HFF-Myc (cell line): ENCODE measurements at regions not wholly inside any gene's neighbourhood (a gene's known extent, or its start where the extent isn't known, plus 50 kb on each side); places are given as distances from the start of the nearest gene placed in this dataset.

ENCODE experiments used
- DNase-seq: peaks from one replicate; pipeline ENCODE4 v3.0.0-alpha.2; 2011; ENCODE audit warnings: low read depth; ENCODE audit errors: extremely low read depth
- H3K4me3 ChIP-seq: replicated peaks from 2 replicates; pipeline ENCODE4 v1.5.1; 2011; ENCODE audit warnings: low read depth, mild to moderate bottlenecking, control low read depth, low read length
- TF ChIP-seq, protein P1 (sequence below): IDR thresholded peaks from 2 replicates; pipeline ENCODE4 v1.5.1; 2012; ENCODE audit warnings: mild to moderate bottlenecking, low read depth, low read length, control low read depth; ENCODE audit errors: missing control alignments

DNA sequence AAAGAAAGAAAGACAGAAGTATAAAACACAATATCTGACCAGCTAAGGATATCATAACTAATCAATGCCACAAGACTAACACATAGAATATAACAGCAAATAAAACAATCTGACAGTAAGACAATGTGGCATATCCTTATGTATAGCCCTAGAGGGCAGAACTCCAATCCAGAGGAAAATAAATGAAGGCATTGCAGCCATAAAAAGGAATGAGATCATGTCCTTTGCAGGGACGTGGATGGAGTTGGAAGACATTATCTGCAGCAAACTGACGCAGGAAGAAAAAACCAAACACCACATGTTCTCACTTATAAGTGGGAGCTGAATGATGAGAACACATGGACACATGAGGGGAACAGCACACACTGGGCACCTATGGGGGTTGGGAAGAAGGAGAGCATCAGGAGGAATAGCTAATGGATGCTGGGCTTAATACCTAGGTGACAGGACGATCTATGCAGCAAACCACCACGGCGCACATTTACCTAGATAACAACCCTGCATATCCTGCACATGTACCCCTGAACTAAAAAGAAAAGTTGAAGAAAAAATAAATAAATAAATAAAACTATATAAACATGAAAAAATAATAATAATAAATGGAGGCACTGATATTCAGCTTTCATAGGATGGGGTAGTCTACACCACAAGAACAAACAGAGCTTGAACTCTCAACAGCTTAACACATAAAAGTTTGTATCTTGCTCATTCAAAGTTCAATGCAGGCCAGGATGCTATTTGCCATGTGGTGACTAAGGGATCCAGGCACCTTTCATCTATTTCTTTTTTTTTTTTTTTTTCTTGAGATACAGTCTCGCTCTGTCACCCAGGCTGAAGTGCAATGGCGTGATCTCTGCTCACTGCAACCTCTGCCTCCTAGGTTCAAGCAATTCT is 66.1 kb upstream of the KAT6B start:
- TF ChIP-seq, protein P1, sequence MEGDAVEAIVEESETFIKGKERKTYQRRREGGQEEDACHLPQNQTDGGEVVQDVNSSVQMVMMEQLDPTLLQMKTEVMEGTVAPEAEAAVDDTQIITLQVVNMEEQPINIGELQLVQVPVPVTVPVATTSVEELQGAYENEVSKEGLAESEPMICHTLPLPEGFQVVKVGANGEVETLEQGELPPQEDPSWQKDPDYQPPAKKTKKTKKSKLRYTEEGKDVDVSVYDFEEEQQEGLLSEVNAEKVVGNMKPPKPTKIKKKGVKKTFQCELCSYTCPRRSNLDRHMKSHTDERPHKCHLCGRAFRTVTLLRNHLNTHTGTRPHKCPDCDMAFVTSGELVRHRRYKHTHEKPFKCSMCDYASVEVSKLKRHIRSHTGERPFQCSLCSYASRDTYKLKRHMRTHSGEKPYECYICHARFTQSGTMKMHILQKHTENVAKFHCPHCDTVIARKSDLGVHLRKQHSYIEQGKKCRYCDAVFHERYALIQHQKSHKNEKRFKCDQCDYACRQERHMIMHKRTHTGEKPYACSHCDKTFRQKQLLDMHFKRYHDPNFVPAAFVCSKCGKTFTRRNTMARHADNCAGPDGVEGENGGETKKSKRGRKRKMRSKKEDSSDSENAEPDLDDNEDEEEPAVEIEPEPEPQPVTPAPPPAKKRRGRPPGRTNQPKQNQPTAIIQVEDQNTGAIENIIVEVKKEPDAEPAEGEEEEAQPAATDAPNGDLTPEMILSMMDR = no peak
- no peak overlapping the region for H3K4me3 ChIP-seq
- peak; percentile 55 for DNase-seq

DNA sequence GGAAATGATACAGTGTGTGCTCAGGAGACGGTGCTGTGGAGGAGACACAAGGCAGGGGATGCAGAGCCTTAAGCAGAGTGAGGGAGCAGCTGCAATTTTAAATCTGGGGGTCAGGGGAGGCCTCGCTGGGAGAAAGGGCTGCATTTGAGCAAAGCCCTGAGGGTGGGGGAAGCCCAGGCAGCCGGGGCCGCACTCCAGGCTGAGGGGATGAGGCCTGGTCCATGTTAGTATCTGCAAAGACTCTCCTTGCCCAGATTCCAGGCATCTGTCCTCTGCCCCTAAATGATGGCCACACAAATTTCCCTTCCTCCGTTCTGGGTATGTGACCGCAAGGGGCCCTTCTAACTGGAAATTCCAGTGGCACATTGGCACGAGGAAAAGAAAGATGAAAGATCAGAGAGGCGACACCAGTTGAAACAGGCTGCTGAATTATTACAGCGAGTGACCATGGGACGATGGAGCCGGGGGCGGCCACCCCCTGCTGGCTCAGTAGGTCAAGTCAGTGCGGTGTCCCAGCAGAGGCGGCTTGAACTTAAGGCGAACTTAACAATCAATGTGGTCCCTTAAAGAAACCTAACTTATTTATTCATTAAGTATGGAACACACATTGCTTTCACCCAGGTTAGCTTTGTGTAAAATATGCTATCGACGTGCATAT is 62.3 kb upstream of the KAT6B start:
- no peak for DNase-seq
- TF ChIP-seq, protein P1 = no peak
- no peak overlapping the region for H3K4me3 ChIP-seq

DNA sequence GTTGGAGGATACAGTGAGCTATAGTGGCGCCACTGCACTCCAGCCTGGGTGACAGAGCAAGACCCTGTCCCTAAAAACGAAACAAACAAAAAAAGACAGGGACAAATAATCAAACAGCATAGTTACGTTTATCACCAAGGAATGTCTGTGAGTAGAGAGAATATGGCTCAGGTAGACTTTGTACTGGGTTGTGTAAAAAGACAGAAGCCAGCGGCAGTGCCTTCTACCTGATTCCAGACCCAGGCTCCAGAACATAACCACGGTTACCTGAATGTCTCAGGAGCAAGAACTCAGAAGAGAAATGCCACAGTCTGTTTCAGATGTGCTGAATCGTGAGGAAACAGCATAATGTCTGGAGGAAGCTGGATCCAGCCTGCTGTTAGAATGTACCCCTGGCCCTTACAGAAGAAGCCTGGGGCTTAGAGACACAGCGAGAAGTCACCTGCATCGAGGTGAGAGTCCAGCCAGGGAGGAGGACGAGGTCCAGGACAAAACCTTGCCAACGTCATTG is 60.9 kb upstream of the KAT6B start:
- TF ChIP-seq, protein P1 = no peak
- H3K4me3 ChIP-seq = no peak overlapping the region
- no peak for DNase-seq

DNA sequence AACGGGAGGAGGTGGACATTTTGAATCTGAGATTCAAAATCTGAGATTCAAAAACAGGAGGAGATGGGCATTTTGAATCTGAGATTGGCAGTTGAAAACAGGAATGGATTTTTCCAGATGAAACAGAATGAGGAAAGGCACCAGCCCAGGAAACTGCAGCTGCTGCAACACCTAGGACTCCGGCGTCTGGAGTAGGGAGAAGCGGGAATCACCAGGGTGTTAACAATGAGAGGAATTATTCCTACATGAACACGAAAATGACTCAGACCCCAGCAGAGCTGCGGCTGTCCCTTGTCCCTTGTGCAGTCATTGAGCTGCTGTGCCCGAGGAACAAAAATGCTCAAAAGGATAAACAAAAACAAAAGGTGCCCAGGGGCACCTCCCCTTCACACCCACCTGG is 59.9 kb upstream of the KAT6B start:
- no peak for DNase-seq
- no peak overlapping the region for H3K4me3 ChIP-seq
- TF ChIP-seq, protein P1 = no peak

DNA sequence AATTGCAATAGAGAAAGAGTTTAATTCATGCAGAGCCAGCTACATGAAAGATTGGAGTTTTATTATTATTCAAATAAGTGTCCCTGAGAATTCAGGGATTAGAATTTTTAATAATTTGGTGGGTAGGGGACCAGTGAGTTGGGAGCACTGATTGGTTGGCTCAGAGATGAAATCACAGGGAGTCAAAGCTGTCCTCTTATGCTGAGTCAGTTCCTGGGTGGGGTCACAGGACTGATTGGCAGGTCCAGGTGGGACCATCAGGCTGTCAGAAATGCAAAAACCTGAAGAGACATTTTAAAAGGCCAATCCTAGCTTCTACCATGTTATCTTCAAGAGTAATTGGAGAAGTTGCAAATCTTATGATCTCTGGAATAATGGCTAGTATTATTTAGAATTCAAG is 56.0 kb upstream of the KAT6B start:
- no peak for DNase-seq
- H3K4me3 ChIP-seq = no peak overlapping the region
- TF ChIP-seq, protein P1 = no peak

DNA sequence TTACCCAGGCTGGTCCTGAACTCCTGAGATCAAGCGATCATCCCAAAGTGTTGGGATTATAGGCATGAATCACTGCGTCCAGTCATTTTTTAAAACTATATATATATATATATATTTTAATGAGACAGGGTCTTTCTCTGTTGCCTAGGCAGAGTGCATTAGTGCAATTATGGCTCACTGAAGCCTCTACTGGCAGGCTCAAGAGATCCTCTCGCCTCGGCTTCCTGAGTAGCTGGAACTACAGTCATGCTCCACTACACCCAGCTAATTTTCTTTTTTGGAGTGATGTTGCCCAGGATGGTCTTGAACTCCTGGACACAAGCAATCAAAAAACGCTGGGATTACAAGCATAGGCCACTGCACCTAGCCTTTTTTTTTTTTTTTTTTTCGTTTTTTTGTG is 55.3 kb upstream of the KAT6B start:
- H3K4me3 ChIP-seq = no peak overlapping the region
- TF ChIP-seq, protein P1 = no peak
- no peak for DNase-seq
